GM12878 (cell line): ENCODE measurements at regions not wholly inside any gene's neighbourhood (a gene's known extent, or its start where the extent isn't known, plus 50 kb on each side); places are given as distances from the start of the nearest gene placed in this dataset.

Experiments
- ATAC-seq: fragments of 200-7000 bp; cut with Tn5 transposase; 3 replicates; pipeline ENCODE4 v1.9.1; 2020; ENCODE audit warnings: mild to moderate bottlenecking, moderate library complexity
- BruUV-seq: library from RNA; stranded (reverse); fragments of 400-500 nt; replicated peaks from 2 replicates; lab custom pipeline; 2021; lab: Mats Ljungman, UMichigan
- CTCF ChIA-PET: fragments of 300-600 bp; sonication (Branson Sonifier 250); formaldehyde crosslinking; extraction: SDS; loops from one replicate; lab custom pipeline; 2021; ENCODE audit warnings: inconsistent platforms; lab: Yijun Ruan, JAX
- POLR2A ChIA-PET: fragments of 350-600 bp; formaldehyde crosslinking; extraction: SDS; loops from one replicate; lab custom pipeline; 2021; ENCODE audit warnings: inconsistent platforms; lab: Charles Lee
- RAD21 ChIA-PET: fragments of 300-600 bp; sonication (Branson Sonifier 250); formaldehyde crosslinking; loops from one replicate; lab custom pipeline; 2023; ENCODE audit warnings: antibody characterized with exemption; ENCODE audit not compliant: unreplicated experiment; lab: Charles Lee
- SMC1A ChIA-PET: fragments of 300-600 bp; sonication (Branson Sonifier 250); formaldehyde crosslinking; loops from one replicate; lab custom pipeline; 2023; ENCODE audit not compliant: unreplicated experiment, uncharacterized antibody; lab: Charles Lee
- DNase-seq: peaks from one replicate; pipeline ENCODE4 v3.0.0-alpha.2; 2011; ENCODE audit warnings: low read depth, low spot score
- FAIRE-seq: peaks from 3 replicates; lab custom pipeline; 2011; peaks lifted over from hg19 to GRCh38; lab: Jason Lieb, UNC
- H2AFZ ChIP-seq: 2 replicates; pipeline ENCODE4 v1.6.0; 2011; ENCODE audit warnings: low read depth, low read length, control low read depth; ENCODE audit not compliant: control insufficient read depth
- H3K27ac ChIP-seq: 2 replicates; pipeline ENCODE4 v1.5.1; 2011; ENCODE audit warnings: control low read depth; ENCODE audit not compliant: control insufficient read depth, insufficient read depth
- H3K27me3 ChIP-seq, 2 experiments: replicated peaks in 1 of 2; 2 replicates each; pipeline versions ENCODE4 v1.6.0 to v1.6.1; 2011; ENCODE audit warnings: low read length in 1 of 2; ENCODE audit not compliant: control insufficient read depth in 2 of 2, insufficient read depth in 2 of 2
- H3K36me3 ChIP-seq, 2 experiments: 2 replicates each; pipeline ENCODE4 v1.5.1; 2011; ENCODE audit warnings: low read length in 1 of 2; ENCODE audit not compliant: control insufficient read depth in 2 of 2, insufficient read depth in 2 of 2
- H3K4me1 ChIP-seq: 2 replicates; pipeline ENCODE4 v1.6.1; 2011; ENCODE audit warnings: mild to moderate bottlenecking, low read length, moderate library complexity, mixed read lengths; ENCODE audit not compliant: control insufficient read depth, insufficient read depth
- H3K4me2 ChIP-seq: 2 replicates; pipeline ENCODE4 v1.6.0; 2011; ENCODE audit warnings: control low read depth; ENCODE audit not compliant: control insufficient read depth, insufficient read depth
- H3K4me3 ChIP-seq: fragments of 200-600 bp; sonication (generic); 2 replicates; pipeline ENCODE4 v1.5.1; 2016
- H3K79me2 ChIP-seq: 2 replicates; pipeline ENCODE4 v1.6.0; 2011; ENCODE audit warnings: low read length; ENCODE audit not compliant: control insufficient read depth, insufficient read depth
- H3K9ac ChIP-seq: 2 replicates; pipeline ENCODE4 v1.8.0; 2011; ENCODE audit warnings: low read length, control low read depth, mixed read lengths; ENCODE audit not compliant: control insufficient read depth, insufficient read depth
- H3K9me3 ChIP-seq: replicated peaks from 3 replicates; pipeline ENCODE4 v1.5.1; 2011; ENCODE audit warnings: mild to moderate bottlenecking, low read length; ENCODE audit not compliant: control insufficient read depth, insufficient read depth
- H4K20me1 ChIP-seq: 2 replicates; pipeline ENCODE4 v1.6.0; 2011; ENCODE audit not compliant: control insufficient read depth, insufficient read depth
- CHD4 ChIP-seq: fragments of 200-600 bp; sonication (generic); IDR thresholded peaks from 2 replicates; pipeline ENCODE4 v1.6.1; 2016; ENCODE audit warnings: mild to moderate bottlenecking
- ESRRA ChIP-seq: IDR thresholded peaks from 2 replicates; pipeline ENCODE4 v1.6.1; 2012; ENCODE audit warnings: mild to moderate bottlenecking, low read length, improper control_type of control experiment
- FOS ChIP-seq: IDR thresholded peaks from 3 replicates; pipeline ENCODE4 v1.6.1; 2011; ENCODE audit warnings: borderline replicate concordance; ENCODE audit not compliant: insufficient read length; ENCODE audit errors: extremely low read depth
- KLF5 ChIP-seq: fragments of 450-650 bp; IDR thresholded peaks from 2 replicates; pipeline ENCODE4 v1.6.1; 2014; ENCODE audit warnings: mild to moderate bottlenecking; ENCODE audit not compliant: partially characterized antibody
- PAX8 ChIP-seq: fragments of 450-650 bp; IDR thresholded peaks from 2 replicates; pipeline ENCODE4 v1.6.1; 2017; ENCODE audit warnings: mild to moderate bottlenecking, moderate library complexity
- RBBP5 ChIP-seq: fragments of 200-600 bp; sonication (generic); conservative IDR thresholded peaks from 2 replicates; pipeline ENCODE4 v1.6.1; 2016
- SIN3A ChIP-seq: IDR thresholded peaks from 2 replicates; pipeline ENCODE4 v1.6.1; 2012; ENCODE audit warnings: low read depth, low read length, improper control_type of control experiment
- SIX5 ChIP-seq: IDR thresholded peaks from 2 replicates; pipeline ENCODE4 v1.6.1; 2011; ENCODE audit warnings: mild to moderate bottlenecking, low read depth, low read length, moderate library complexity; ENCODE audit not compliant: severe bottlenecking
- SMC3 ChIP-seq: IDR thresholded peaks from 2 replicates; pipeline ENCODE4 v1.6.1; 2011; ENCODE audit warnings: low read length, improper control_type of control experiment, borderline replicate concordance
- SPI1 ChIP-seq: IDR thresholded peaks from 2 replicates; pipeline ENCODE4 v1.6.1; 2011; ENCODE audit warnings: low read depth, mild to moderate bottlenecking, low read length, moderate library complexity, borderline replicate concordance; ENCODE audit not compliant: insufficient read depth
- SUZ12 ChIP-seq: fragments of 200-600 bp; sonication (generic); IDR thresholded peaks from one replicate; pipeline ENCODE4 v1.6.1; 2018; ENCODE audit warnings: antibody characterized with exemption, mild to moderate bottlenecking; ENCODE audit not compliant: unreplicated experiment
- TAF1 ChIP-seq: IDR thresholded peaks from 2 replicates; pipeline ENCODE4 v1.6.1; 2011; ENCODE audit warnings: mild to moderate bottlenecking, low read depth, low read length, borderline replicate concordance
- ZBED1 ChIP-seq: IDR thresholded peaks from 2 replicates; pipeline ENCODE4 v1.6.1; 2016; ENCODE audit warnings: borderline replicate concordance
- WGBS: methylation state at CpG from one replicate; pipeline ENCODE4 v1.1.6; 2016; ENCODE audit warnings: low lambda C conversion rate; ENCODE audit not compliant: insufficient replicate concordance, insufficient coverage; ENCODE audit errors: missing lambda C conversion rate; 5-methylcytosine and 5-hydroxymethylcytosine counted together
- in situ Hi-C: fragments of 300-500 bp; cut with MboI; formaldehyde crosslinking; loops from 9 replicates; pipeline ENCODE4 v1.14.3; 2018; ENCODE audit warnings: mixed read lengths
- intact Hi-C: fragments of 100-400 bp; cut with micrococcal nuclease; formaldehyde crosslinking; loops from one replicate; pipeline ENCODE4 v1.14.2; 2022; ENCODE audit not compliant: unreplicated experiment
- TF ChIP-seq, protein P1 (sequence below): IDR thresholded peaks from 2 replicates; pipeline ENCODE4 v1.6.1; 2012; ENCODE audit warnings: mild to moderate bottlenecking, low read depth, low read length
- TF ChIP-seq, protein P2 (sequence below), 3 experiments: IDR thresholded peaks in 2 of 3; conservative IDR thresholded peaks in 1 of 3; 2 replicates each; pipeline ENCODE4 v1.5.1; 2011; ENCODE audit warnings: low read depth in 3 of 3, low read length in 3 of 3, mild to moderate bottlenecking in 3 of 3, control low read depth in 2 of 3, moderate library complexity in 2 of 3, inconsistent platforms in 1 of 3, mixed read lengths in 1 of 3; ENCODE audit not compliant: control insufficient read depth in 2 of 3, insufficient read depth in 1 of 3; ENCODE audit errors: extremely low read depth in 1 of 3

DNA sequence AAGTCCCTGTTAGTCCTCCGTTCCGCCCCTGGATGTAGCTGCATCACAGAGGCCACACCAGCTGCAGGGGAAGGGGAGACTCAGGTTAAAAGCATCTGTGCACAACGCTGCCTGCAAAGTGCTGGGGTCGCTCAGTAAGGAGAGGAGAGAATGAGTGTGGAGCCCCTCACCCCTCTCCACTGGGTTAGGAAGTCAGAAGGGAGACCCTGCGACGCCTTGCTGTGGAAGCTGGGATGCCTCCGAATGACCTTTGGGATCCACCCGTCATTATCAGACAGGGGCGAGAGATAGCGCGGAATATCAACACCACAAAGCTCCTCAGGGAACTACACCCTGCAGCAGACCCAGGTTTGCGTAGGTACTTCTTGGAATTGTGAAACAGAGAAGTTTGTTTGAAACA, 167.7 kb upstream of the SHH start:
- no peak overlapping the region for H3K4me2 ChIP-seq
- TF ChIP-seq RBBP5, result no peak
- no peak for TF ChIP-seq SUZ12
- no peak for TF ChIP-seq ESRRA
- no peak for TF ChIP-seq CHD4
- no peak for TF ChIP-seq SIX5
- TF ChIP-seq TAF1, result no peak
- no peak for TF ChIP-seq FOS
- TF ChIP-seq, protein P1, sequence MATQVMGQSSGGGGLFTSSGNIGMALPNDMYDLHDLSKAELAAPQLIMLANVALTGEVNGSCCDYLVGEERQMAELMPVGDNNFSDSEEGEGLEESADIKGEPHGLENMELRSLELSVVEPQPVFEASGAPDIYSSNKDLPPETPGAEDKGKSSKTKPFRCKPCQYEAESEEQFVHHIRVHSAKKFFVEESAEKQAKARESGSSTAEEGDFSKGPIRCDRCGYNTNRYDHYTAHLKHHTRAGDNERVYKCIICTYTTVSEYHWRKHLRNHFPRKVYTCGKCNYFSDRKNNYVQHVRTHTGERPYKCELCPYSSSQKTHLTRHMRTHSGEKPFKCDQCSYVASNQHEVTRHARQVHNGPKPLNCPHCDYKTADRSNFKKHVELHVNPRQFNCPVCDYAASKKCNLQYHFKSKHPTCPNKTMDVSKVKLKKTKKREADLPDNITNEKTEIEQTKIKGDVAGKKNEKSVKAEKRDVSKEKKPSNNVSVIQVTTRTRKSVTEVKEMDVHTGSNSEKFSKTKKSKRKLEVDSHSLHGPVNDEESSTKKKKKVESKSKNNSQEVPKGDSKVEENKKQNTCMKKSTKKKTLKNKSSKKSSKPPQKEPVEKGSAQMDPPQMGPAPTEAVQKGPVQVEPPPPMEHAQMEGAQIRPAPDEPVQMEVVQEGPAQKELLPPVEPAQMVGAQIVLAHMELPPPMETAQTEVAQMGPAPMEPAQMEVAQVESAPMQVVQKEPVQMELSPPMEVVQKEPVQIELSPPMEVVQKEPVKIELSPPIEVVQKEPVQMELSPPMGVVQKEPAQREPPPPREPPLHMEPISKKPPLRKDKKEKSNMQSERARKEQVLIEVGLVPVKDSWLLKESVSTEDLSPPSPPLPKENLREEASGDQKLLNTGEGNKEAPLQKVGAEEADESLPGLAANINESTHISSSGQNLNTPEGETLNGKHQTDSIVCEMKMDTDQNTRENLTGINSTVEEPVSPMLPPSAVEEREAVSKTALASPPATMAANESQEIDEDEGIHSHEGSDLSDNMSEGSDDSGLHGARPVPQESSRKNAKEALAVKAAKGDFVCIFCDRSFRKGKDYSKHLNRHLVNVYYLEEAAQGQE, result no peak
- no peak for TF ChIP-seq SPI1
- no peak for TF ChIP-seq KLF5
- TF ChIP-seq, protein P2, sequence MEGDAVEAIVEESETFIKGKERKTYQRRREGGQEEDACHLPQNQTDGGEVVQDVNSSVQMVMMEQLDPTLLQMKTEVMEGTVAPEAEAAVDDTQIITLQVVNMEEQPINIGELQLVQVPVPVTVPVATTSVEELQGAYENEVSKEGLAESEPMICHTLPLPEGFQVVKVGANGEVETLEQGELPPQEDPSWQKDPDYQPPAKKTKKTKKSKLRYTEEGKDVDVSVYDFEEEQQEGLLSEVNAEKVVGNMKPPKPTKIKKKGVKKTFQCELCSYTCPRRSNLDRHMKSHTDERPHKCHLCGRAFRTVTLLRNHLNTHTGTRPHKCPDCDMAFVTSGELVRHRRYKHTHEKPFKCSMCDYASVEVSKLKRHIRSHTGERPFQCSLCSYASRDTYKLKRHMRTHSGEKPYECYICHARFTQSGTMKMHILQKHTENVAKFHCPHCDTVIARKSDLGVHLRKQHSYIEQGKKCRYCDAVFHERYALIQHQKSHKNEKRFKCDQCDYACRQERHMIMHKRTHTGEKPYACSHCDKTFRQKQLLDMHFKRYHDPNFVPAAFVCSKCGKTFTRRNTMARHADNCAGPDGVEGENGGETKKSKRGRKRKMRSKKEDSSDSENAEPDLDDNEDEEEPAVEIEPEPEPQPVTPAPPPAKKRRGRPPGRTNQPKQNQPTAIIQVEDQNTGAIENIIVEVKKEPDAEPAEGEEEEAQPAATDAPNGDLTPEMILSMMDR (IDR thresholded peaks at IDR 0.05 in 2 of 3, conservative IDR thresholded peaks at IDR 0.05 in 1 of 3; ENCODE audit: control insufficient read depth in 2 of 3, extremely low read depth in 1 of 3, insufficient read depth in 1 of 3, low read depth in 3 of 3, low read length in 3 of 3), result no peak
- TF ChIP-seq PAX8, result no peak
- no peak for TF ChIP-seq SMC3
- TF ChIP-seq SIN3A, result no peak
- no peak for TF ChIP-seq ZBED1
- TF ChIP-seq, all 136 proteins: peak for 0
- DNase-seq (no peak), FAIRE-seq (no peak), ATAC-seq (no peak)
- Histone ChIP-seq H3K9me3 (no peaks in the 10 kb centered on the region), H4K20me1 (no peaks in the 10 kb centered on the region), H3K36me3 (no peaks in the 10 kb centered on the region), H2AFZ (no peak overlapping the region), H3K27ac (no peak overlapping the region), H3K27me3 (no peaks in the 10 kb centered on the region), H3K79me2 (no peaks in the 10 kb centered on the region), H3K4me1 (no peaks in the 10 kb centered on the region), H3K4me3 (no peak overlapping the region), H3K9ac (no peak overlapping the region)
- in situ Hi-C loops (no loop called here), intact Hi-C loops (no loop called here)
- CTCF ChIA-PET, result no interaction called here
- POLR2A ChIA-PET, result no interaction called here
- SMC1A ChIA-PET, result no interaction called here
- RAD21 ChIA-PET, result no interaction called here
- 44% methylated on average over 12 of the region's 12 CpGs for WGBS
- no TSS peak for BruUV-seq
